Psoas muscle (tissue), 7 donors: ENCODE measurements at regions not wholly inside any gene's neighbourhood (a gene's known extent, or its start where the extent isn't known, plus 50 kb on each side); places are given as distances from the start of the nearest gene placed in this dataset.

Source experiments
- ATAC-seq, 4 donors: fragments of 200-7000 bp; cut with Tn5 transposase; one replicate each; pipeline ENCODE4 v1.9.1; 2020; ENCODE audit warnings: moderate library complexity in 3 of 4, mild to moderate bottlenecking in 2 of 4
- DNase-seq, 2 donors: peaks; one replicate each; pipeline ENCODE4 v3.0.0-alpha.2; 2020
- H3K27ac ChIP-seq: fragments of 200-600 bp; one replicate; pipeline ENCODE4 v1.8.0; 2022
- H3K27me3 ChIP-seq, 3 donors: fragments of 200-600 bp in 1 of 3; one replicate each; pipeline versions ENCODE4 v1.6.1 to v1.8.0; 2013 to 2022; ENCODE audit warnings: low read length in 2 of 3, mild to moderate bottlenecking in 2 of 3, moderate library complexity in 1 of 3; ENCODE audit not compliant: insufficient read depth in 3 of 3
- H3K36me3 ChIP-seq, 2 donors: fragments of 200-600 bp in 1 of 2; one replicate each; pipeline versions ENCODE4 v1.6.1 to v1.8.0; 2013 to 2022; ENCODE audit warnings: low read depth in 1 of 2, mild to moderate bottlenecking in 1 of 2, moderate library complexity in 1 of 2; ENCODE audit not compliant: insufficient read depth in 1 of 2
- H3K4me1 ChIP-seq: fragments of 200-600 bp; one replicate; pipeline ENCODE4 v1.8.0; 2022
- H3K4me3 ChIP-seq: fragments of 200-600 bp; one replicate; pipeline ENCODE4 v1.8.0; 2022; ENCODE audit warnings: mild to moderate bottlenecking
- H3K9me3 ChIP-seq: fragments of 200-600 bp; one replicate; pipeline ENCODE4 v1.8.0; 2022
- CTCF ChIP-seq: fragments of 200-600 bp; IDR thresholded peaks from one replicate; pipeline ENCODE4 v1.8.0; 2022; ENCODE audit warnings: antibody characterized with exemption
- WGBS, 3 donors: extraction: QIAGEN DNeasy Blood & Tissue Kit; methylation state at CpG; one replicate each; pipeline versions ENCODE4 v1.1.6 to v1.1.7; 2013; 5-methylcytosine and 5-hydroxymethylcytosine counted together
- intact Hi-C, 2 donors: fragments of 100-400 bp; cut with DNase I; formaldehyde crosslinking; loops; one replicate each; pipeline versions ENCODE4 v1.11.0 to v1.14.2; 2022
- donor health status: healthy with polysubstance abuse.
- donor health status: DM: no; HTN: no; CAD: no; lungs with moderate emphysema.
- donor health status: Bipolar disorder and iron deficiency.
- donor health status: healthy.
- donor health status: DM: yes; HTN: yes; CAD: no.
- donor health status: DM: no; HTN: no; CAD: no.
- donor health status: DM: yes; HTN: yes; CAD: no.

DNA sequence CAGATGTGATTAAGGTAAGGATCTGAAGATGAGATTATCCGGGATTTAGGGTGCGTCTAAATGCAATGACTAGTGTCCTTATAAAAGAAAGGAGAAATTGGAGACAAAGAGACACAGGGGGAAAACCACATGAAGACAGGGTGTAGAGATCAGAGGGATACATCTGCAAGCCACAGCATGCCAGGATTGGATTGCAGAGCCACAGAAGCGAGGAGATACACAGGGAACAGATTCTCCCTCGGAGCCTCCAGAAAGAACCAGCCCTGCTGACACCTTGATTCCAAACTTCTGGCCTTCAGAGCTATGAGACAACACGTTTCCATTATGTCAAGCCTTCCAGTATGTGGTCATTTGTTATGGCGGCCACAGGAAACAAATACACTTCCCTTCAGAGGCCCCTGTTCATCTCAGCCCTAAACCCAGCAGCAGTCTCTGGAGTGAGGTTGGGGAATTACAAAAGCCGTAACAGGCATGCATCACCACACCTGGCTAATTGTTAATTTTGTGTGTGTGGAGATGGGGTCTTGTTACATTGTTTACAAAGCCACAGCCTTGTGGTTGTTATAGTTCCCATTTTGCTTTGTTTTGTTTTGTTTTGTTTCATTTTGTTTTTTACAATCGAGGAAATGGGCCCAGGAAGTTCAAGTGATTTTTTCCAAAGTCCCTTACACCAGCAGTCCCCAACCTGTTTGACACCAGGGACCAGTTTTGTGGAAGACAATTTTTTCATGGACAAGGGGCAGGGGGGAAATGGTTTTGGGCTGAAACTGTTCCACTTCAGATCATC is 51.6 kb upstream of the LYRM9 start:
- DNase-seq (no peak), ATAC-seq (no peak)
- WGBS, 3 donors, result 52 to 64% (median 59%) methylated on average over 8 of the region's 8 CpGs
- Histone ChIP-seq H3K36me3 (no peaks in the 10 kb centered on the region), H3K27me3 (no peaks in the 10 kb centered on the region), H3K9me3 (no peaks in the 10 kb centered on the region), H3K27ac (no peak overlapping the region), H3K4me1 (no peaks in the 10 kb centered on the region), H3K4me3 (no peak overlapping the region)
- TF ChIP-seq CTCF, result no peak
- intact Hi-C loops, result no loop called here

- TF ChIP-seq CTCF, result no peak
- Histone ChIP-seq H3K27ac (no peak overlapping the region), H3K36me3 (no peaks in the 10 kb centered on the region), H3K4me3 (no peak overlapping the region), H3K27me3 (no peaks in the 10 kb centered on the region), H3K9me3 (no peaks in the 10 kb centered on the region), H3K4me1 (no peaks in the 10 kb centered on the region)
- 73 to 77% (median 76%) methylated on average over 6 of the region's 6 CpGs for WGBS, 3 donors
- intact Hi-C loops, result no loop called here
- DNase-seq (no peak), ATAC-seq (no peak)
Observed at GRCh38 chr17:27945333-27945616, 52.1 kb upstream of the LYRM9 start.

DNA sequence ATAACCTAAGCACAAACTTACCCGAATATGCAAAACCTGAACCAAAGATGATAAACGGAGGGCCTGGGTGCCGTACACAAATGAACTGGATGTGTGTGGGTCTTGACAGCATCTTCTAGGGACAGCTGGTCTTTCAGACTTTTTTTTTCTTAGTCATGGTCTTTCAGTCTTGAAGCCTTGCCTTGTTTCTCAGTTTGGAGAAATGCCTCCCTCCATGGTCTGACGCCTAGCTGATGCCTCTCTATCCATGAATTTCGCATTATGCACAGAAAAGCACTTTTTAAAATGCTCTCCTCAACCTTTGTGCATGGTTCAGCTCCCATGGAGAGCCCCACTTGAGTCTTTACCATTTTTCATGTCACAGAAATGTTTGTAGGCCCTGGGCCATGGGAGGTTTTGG is 52.8 kb upstream of the LYRM9 start:
- DNase-seq (no peak), ATAC-seq (no peak)
- Histone ChIP-seq H3K27me3 (no peaks in the 10 kb centered on the region), H3K36me3 (no peaks in the 10 kb centered on the region), H3K9me3 (no peaks in the 10 kb centered on the region), H3K4me3 (no peak overlapping the region), H3K27ac (no peak overlapping the region), H3K4me1 (no peaks in the 10 kb centered on the region)
- no peak for TF ChIP-seq CTCF
- intact Hi-C loops, result loop anchor here in 1 of 2 donors (1.0 kb wide), 1 partner anchor 159 kb away; no protein-coding TSS in a partner anchor
- 77 to 80% (median 78%) methylated on average over 5 of the region's 5 CpGs for WGBS, 3 donors

GRCh38 chr17:27946513-27946912 is 53.3 kb upstream of the LYRM9 start:
- TF ChIP-seq CTCF, result no peak
- ATAC-seq (no peak), DNase-seq (no peak)
- Histone ChIP-seq H3K4me1 (no peaks in the 10 kb centered on the region), H3K27ac (no peak overlapping the region), H3K4me3 (no peak overlapping the region), H3K27me3 (no peaks in the 10 kb centered on the region), H3K36me3 (no peaks in the 10 kb centered on the region), H3K9me3 (no peaks in the 10 kb centered on the region)
- intact Hi-C loops, result loop anchor here in 1 of 2 donors (1.0 kb wide), 1 partner anchor 159 kb away; no protein-coding TSS in a partner anchor
- 58 to 64% (median 61%) methylated on average over 2 of the region's 2 CpGs for WGBS, 3 donors

DNA sequence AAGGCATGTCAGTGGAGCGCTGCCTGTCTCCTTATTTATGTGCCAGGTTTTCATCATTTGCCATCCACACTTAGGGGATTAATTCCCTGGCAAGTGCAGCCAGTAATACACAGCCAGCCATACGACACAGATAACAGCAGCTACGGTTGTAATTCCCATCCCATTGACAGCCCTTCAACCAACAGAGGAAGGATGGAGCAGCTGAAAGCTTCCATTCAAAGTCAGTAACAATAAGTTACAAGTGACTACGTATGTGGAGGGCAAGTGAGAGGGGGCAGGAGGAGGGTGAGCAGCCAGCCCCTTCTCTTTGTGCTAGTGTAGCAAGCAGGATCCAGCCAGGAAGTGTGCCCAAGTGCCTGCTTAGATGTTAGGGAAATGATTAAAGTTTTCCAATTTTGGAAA is 53.8 kb upstream of the LYRM9 start:
- Histone ChIP-seq H3K4me3 (no peak overlapping the region), H3K36me3 (no peaks in the 10 kb centered on the region), H3K4me1 (no peaks in the 10 kb centered on the region), H3K27ac (no peak overlapping the region), H3K27me3 (no peaks in the 10 kb centered on the region), H3K9me3 (no peaks in the 10 kb centered on the region)
- intact Hi-C loops, result no loop called here
- WGBS, 3 donors, result 21 to 22% (median 22%) methylated on average over 4 of the region's 4 CpGs
- DNase-seq, result no peak
- ATAC-seq, result no peak
- TF ChIP-seq CTCF, result no peak
